HG02852 (cell line): ENCODE measurements at regions not wholly inside any gene's neighbourhood (a gene's known extent, or its start where the extent isn't known, plus 50 kb on each side); places are given as distances from the start of the nearest gene placed in this dataset.
A peak's percentile ranks its signal among the peaks of the same experiment; 100 is the strongest.
"Not testable (repeated sequence)": the region's sequence is repeated elsewhere in the genome, so short reads cannot be mapped to it uniquely, and the experiment has no call there.

Source experiments
- ATAC-seq: cut with Tn5 transposase; IDR thresholded peaks from one replicate; pipeline ENCODE4 v1.9.1; 2021; ENCODE audit warnings: mild to moderate bottlenecking, moderate library complexity; ENCODE audit not compliant: unreplicated experiment

- no peak for ATAC-seq
These were observed 349.2 kb upstream of the KLF4 start for GRCh38 chr9:107838766-107839165.

GRCh38 chr9:107836300-107836699 lies 346.7 kb upstream of the KLF4 start:
- ATAC-seq: no peak

DNA sequence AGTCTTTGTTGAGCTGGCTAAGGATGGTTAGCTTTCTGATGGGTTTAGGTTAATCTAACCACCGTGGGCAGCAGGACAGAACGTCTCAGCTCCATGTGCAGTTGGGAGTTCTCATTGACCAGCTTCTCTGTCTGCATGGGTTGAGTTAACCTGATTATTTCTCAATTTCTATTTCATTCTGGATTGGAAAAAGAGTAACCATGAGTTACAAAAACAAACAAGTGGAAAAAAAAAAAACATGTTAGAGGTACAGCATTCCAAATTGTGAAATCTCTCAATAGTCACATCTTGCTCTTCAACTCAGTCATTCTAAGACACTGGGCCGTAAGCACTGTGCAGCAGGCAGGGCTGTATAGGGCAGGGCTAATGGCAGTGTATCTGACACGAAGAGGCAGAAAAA lies 343.7 kb upstream of the KLF4 start:
- ATAC-seq: no peak

DNA sequence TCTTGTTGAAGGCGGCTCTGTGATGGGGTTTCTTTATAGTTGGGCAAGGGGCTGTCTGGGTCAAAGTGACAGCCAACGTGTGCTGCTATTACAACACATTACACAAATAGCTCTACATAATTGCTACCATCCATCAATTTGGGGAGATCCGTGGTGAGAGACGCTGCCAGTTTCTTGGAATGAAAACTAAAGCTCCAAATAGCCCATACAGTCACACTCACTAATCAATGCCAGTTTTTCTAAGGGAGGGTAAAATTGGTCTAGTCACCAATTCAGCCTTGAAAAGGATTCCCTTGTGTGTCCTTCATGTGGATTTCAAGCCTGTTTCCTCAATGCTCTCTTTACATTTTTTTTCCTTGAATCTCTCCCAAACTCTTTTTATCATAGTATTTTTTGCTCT lies 343.3 kb upstream of the KLF4 start:
- no peak for ATAC-seq

DNA sequence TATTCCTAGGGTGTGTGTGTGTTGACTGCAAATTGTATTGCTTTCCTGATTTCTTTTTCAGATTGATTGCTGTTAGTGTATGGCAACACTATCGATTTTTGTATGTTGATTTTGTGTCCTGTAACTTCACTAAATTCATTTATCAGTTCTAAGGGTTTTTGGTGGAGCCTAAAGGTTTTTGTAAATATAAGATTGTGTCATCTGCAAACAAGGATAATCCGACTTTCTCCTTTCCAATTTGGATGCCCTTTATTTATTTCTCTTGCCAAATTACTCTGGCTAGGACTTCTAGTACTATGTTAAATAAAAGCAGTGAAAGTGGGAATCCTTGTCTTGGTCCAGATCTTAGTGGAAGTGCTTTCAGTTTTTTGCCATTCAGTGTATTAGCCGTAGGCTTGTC lies 340.9 kb upstream of the KLF4 start:
- no peak for ATAC-seq

DNA sequence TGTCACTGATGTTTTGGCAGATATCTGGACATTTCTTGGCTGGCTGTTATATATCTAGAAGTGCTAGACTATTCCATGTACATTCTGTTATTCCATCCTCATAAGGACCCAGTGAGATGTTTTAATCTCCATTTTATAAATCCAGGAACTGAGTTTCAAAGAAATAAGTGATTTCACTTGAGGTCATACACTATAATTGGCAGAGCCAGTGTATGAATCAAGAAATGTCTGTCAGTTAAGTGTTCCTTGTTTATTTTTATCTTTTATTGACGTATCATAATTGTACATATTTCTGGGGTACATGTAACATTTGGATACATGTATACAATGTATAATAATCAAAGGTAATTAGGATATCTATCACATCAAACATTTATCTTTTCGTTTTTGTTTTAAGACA lies 338.3 kb upstream of the KLF4 start:
- ATAC-seq: no peak

GRCh38 chr9:107827304-107827703 lies 337.7 kb upstream of the KLF4 start:
- ATAC-seq: peak; percentile 87

DNA sequence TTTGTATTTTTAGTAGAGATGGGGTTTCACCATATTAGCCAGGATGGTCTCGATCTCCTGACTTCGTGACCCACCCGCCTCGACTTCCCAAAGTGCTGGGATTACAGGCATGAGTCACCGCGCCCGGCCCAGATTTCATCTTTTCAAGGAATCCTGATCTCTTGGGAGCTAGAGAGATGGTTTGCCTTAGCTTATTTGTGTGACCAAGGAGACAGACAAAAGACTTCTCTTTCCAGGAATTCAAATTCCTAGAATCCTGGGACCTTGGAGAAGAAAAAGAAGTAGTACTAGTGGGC lies 337.1 kb upstream of the KLF4 start:
- ATAC-seq: not testable (repeated sequence)

DNA sequence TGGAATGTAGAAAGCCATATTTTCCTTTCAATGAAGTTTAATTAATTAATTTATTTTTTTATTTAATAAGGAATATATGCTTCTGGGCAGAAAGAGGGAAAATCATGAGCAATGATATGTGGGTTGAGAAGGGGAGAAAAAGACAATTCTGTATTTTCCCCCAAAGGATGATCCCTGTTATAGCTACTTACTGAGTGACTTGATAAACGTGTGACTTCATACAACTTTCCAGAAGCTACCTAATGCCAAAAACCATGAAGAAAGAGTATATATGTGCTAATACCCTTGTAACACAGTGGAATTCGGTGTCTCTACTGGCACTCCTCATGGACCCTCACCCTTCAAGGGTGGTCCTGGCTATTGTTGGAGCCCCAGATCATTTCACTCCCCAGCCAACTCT lies 335.0 kb upstream of the KLF4 start:
- ATAC-seq: no peak

GRCh38 chr9:107819772-107820565 lies 330.4 kb upstream of the KLF4 start:
- no peak for ATAC-seq

GRCh38 chr9:107818503-107818829 lies 328.9 kb upstream of the KLF4 start:
- not testable (repeated sequence) for ATAC-seq

GRCh38 chr9:107817595-107818502 lies 328.3 kb upstream of the KLF4 start:
- ATAC-seq: not testable (repeated sequence)

DNA sequence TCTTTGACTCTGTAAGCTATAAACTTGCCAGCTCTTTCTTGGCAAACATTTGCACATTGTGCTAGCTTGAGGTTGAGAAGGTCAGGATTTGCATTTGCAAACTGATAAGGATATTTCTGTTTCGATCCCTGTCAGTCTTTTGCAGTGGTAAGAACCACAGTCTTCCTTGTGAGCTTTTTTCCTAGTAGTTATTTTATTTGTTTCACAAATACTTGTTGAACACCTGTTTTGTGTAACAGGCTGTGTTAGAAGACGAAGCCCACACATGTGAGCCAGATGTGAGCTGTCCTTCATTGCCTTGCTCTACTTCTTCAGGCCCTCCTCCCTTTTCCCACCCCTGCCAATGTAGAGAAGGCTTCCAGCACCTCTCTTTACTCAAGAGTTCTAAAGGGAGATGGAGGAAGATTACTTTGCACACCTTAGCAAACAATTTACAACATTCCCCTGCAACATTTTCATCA lies 327.0 kb upstream of the KLF4 start:
- peak; percentile 72 for ATAC-seq

- ATAC-seq: peak; percentile 28
These were observed 326.4 kb upstream of the KLF4 start for GRCh38 chr9:107815782-107816560.

DNA sequence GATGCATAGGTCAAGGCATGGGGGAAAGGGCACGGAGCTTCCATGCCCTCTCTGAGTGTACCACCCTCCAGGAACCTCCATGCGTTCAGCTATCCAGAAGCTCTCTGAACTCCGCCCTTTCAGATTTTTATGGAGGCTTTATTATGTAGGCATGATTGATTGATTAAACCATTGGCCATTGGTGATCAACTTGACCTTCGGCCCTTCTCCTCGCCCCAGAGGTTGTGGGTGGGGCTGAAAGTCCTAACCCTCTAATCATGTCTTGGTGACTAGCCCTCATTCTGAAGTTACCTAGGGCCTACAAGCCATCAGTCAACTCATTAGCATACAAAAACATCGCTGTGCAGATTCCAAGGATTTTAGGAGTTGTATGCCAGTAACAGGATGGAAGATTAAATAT lies 323.7 kb upstream of the KLF4 start:
- no peak for ATAC-seq

DNA sequence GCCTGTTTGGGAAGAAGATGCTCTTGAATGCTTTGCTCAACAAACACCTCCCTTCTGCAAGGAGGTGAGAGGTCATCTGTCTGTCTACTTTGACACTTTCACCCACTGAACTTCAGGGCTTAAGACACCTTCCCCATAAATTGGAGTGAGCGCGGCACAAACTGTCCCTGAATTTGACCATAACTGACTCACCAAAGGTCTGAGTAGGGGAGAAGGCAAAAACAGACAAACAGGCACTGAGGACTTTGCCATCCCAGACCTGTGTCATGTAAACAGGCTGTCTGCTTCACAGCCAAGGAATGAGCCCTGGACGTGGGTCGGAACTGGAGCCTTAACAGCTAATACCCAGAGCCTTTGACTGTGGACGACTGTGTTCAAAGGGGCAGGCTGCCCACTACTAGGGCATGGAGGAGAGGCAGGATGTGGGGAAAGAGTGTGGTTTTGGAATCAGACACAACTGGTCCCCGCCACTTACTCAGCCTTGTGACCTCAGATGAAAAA lies 320.9 kb upstream of the KLF4 start:
- ATAC-seq: no peak

- ATAC-seq: no peak
These were observed 320.4 kb upstream of the KLF4 start for GRCh38 chr9:107809871-107810460.

- ATAC-seq: no peak
These were observed 317.6 kb upstream of the KLF4 start for GRCh38 chr9:107807183-107807582.

GRCh38 chr9:107805201-107805600 lies 315.6 kb upstream of the KLF4 start:
- ATAC-seq: no peak

DNA sequence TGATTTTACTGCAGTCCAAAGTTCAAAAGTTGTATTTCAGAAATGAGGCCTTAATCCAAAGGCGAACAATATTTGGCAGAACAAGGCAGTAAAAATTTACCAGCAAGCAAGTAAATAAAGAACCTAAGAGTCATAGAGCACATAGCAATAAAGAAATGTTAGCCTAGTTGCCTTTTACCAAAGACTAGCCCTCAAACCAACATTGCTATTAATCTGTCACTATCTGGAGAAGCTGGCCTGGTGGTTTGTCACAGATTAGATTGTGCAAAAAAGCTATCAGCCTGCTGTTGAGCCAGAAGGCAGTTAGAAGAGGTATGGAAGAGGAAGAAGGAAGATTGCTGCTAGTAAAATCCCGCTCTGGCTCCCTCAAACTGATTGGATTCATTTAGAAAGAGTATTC lies 304.7 kb upstream of the KLF4 start:
- ATAC-seq: no peak

GRCh38 chr9:107793541-107793940 lies 304.0 kb upstream of the KLF4 start:
- no peak for ATAC-seq
